NCI-H2107 treated with DMSO at 0.1 percent for 48 hours (cell line): ENCODE measurements at regions not wholly inside any gene's neighbourhood (a gene's known extent, or its start where the extent isn't known, plus 50 kb on each side); places are given as distances from the start of the nearest gene placed in this dataset.

ENCODE experiments used
- DNase-seq: peaks from one replicate; lab custom pipeline; 2025; ENCODE audit not compliant: unreplicated experiment; lab: John Stamatoyannopoulos, UW

- no peak for DNase-seq
These were observed 205.3 kb downstream of the THBS2 start for GRCh38 chr6:169048185-169048864.

GRCh38 chr6:169047345-169047744 is 206.3 kb downstream of the THBS2 start:
- no peak for DNase-seq

GRCh38 chr6:169046483-169047192 is 207.0 kb downstream of the THBS2 start:
- no peak for DNase-seq

GRCh38 chr6:169046021-169046420 is 207.6 kb downstream of the THBS2 start:
- DNase-seq: no peak

GRCh38 chr6:169045486-169045885 is 208.2 kb downstream of the THBS2 start:
- DNase-seq: peak; percentile 73

- no peak for DNase-seq
These were observed 209.0 kb downstream of the THBS2 start for GRCh38 chr6:169044381-169045230.

GRCh38 chr6:169042061-169042460 is 211.6 kb downstream of the THBS2 start:
- no peak for DNase-seq

GRCh38 chr6:169041078-169041477 is 212.6 kb downstream of the THBS2 start:
- no peak for DNase-seq

- no peak for DNase-seq
These were observed 215.0 kb downstream of the THBS2 start for GRCh38 chr6:169038691-169039090.

- DNase-seq: no peak
These were observed 218.0 kb downstream of the THBS2 start for GRCh38 chr6:169035385-169036240.

- DNase-seq: no peak
These were observed 219.0 kb downstream of the THBS2 start for GRCh38 chr6:169034516-169035167.

GRCh38 chr6:169029861-169030260 is 223.8 kb downstream of the THBS2 start:
- no peak for DNase-seq

GRCh38 chr6:169028343-169028742 is 225.3 kb downstream of the THBS2 start:
- no peak for DNase-seq

- DNase-seq: no peak
These were observed 227.5 kb downstream of the THBS2 start for GRCh38 chr6:169026175-169026574.

- DNase-seq: no peak
These were observed 229.5 kb downstream of the THBS2 start for GRCh38 chr6:169024047-169024660.

- no peak for DNase-seq
These were observed 230.3 kb downstream of the THBS2 start for GRCh38 chr6:169023161-169023874.

GRCh38 chr6:169022079-169022478 is 231.6 kb downstream of the THBS2 start:
- DNase-seq: no peak

- no peak for DNase-seq
These were observed 232.8 kb downstream of the THBS2 start for GRCh38 chr6:169020821-169021220.
